Right lung (tissue), 2 donors: ENCODE measurements at regions not wholly inside any gene's neighbourhood (a gene's known extent, or its start where the extent isn't known, plus 50 kb on each side); places are given as distances from the start of the nearest gene placed in this dataset.
A peak's percentile ranks its signal among the peaks of the same experiment; 100 is the strongest.

Experiments
- DNase-seq, 2 donors: peaks; one replicate each; pipeline ENCODE4 v3.0.0-alpha.2; 2013

GRCh38 chr4:4735870-4736269 is 123.6 kb upstream of the MSX1 start:
- DNase-seq: peak; percentile 21 to 55

- DNase-seq: no peak
Observed at GRCh38 chr4:4735136-4735750, 124.2 kb upstream of the MSX1 start.

- no peak for DNase-seq
Observed at GRCh38 chr4:4734425-4734824, 125.0 kb upstream of the MSX1 start.

- DNase-seq: no peak
Observed at GRCh38 chr4:4733663-4734062, 125.8 kb upstream of the MSX1 start.

- DNase-seq: no peak
Observed at GRCh38 chr4:4730249-4730648, 129.2 kb upstream of the MSX1 start.

- no peak for DNase-seq
Observed at GRCh38 chr4:4729206-4729605, 130.3 kb upstream of the MSX1 start.

- DNase-seq: no peak
Observed at GRCh38 chr4:4727536-4727935, 131.9 kb upstream of the MSX1 start.

- no peak for DNase-seq
Observed at GRCh38 chr4:4726051-4726450, 133.4 kb upstream of the MSX1 start.

- DNase-seq: no peak
Observed at GRCh38 chr4:4724321-4724720, 135.1 kb upstream of the MSX1 start.

- no peak for DNase-seq
Observed at GRCh38 chr4:4721636-4722035, 137.8 kb upstream of the MSX1 start.

GRCh38 chr4:4720646-4721045 is 138.8 kb upstream of the MSX1 start:
- DNase-seq: no peak

GRCh38 chr4:4719436-4719835 is 140.0 kb upstream of the MSX1 start:
- DNase-seq: no peak

- DNase-seq: no peak
Observed at GRCh38 chr4:4717692-4718091, 141.8 kb upstream of the MSX1 start.

GRCh38 chr4:4714331-4714730 is 145.1 kb upstream of the MSX1 start:
- no peak for DNase-seq

GRCh38 chr4:4712800-4713528 is 146.5 kb upstream of the MSX1 start:
- no peak for DNase-seq

- DNase-seq: no peak
Observed at GRCh38 chr4:4711902-4712301, 147.6 kb upstream of the MSX1 start.

GRCh38 chr4:4709736-4710135 is 149.7 kb upstream of the MSX1 start:
- no peak for DNase-seq

GRCh38 chr4:4704267-4704666 is 155.2 kb upstream of the MSX1 start:
- no peak for DNase-seq

GRCh38 chr4:4697584-4697983 is 155.7 kb upstream of the STX18 start:
- DNase-seq: no peak

GRCh38 chr4:4696530-4696929 is 154.7 kb upstream of the STX18 start:
- no peak for DNase-seq

- DNase-seq: no peak
Observed at GRCh38 chr4:4695497-4695896, 153.6 kb upstream of the STX18 start.

GRCh38 chr4:4694827-4695226 is 153.0 kb upstream of the STX18 start:
- DNase-seq: no peak

GRCh38 chr4:4694296-4694772 is 152.5 kb upstream of the STX18 start:
- peak in 1 of 2 donors; percentile 25 for DNase-seq
